ENCODE measurements at regions not wholly inside any gene's neighbourhood (a gene's known extent, or its start where the extent isn't known, plus 50 kb on each side); places are given as distances from the start of the nearest gene placed in this dataset.
"Not testable (repeated sequence)": the region's sequence is repeated elsewhere in the genome, so short reads cannot be mapped to it uniquely, and the experiment has no call there.

- DNase-seq = no peak
Observed at GRCh38 chr3:35215525-35216500, 423.5 kb upstream of the ARPP21 start.

- DNase-seq = no peak
Observed at GRCh38 chr3:35216501-35217266, 422.6 kb upstream of the ARPP21 start.

- no peak for DNase-seq
Observed at GRCh38 chr3:35223632-35224394, 415.5 kb upstream of the ARPP21 start.

GRCh38 chr3:35224565-35225295 is 414.6 kb upstream of the ARPP21 start:
- DNase-seq = no peak

GRCh38 chr3:35241236-35241635 is 398.1 kb upstream of the ARPP21 start:
- no peak for DNase-seq

- no peak for DNase-seq
Observed at GRCh38 chr3:35254917-35255316, 384.4 kb upstream of the ARPP21 start.

- no peak for DNase-seq
Observed at GRCh38 chr3:35257641-35258040, 381.7 kb upstream of the ARPP21 start.

GRCh38 chr3:35262406-35262805 is 376.9 kb upstream of the ARPP21 start:
- DNase-seq = no peak

- DNase-seq = no peak
Observed at GRCh38 chr3:35263477-35263876, 375.8 kb upstream of the ARPP21 start.

- not testable (repeated sequence) for DNase-seq
Observed at GRCh38 chr3:35266065-35266464, 373.3 kb upstream of the ARPP21 start.

- no peak for DNase-seq
Observed at GRCh38 chr3:35275768-35276167, 363.6 kb upstream of the ARPP21 start.

GRCh38 chr3:35276568-35276967 is 362.8 kb upstream of the ARPP21 start:
- no peak for DNase-seq

GRCh38 chr3:35291471-35292236 is 347.7 kb upstream of the ARPP21 start:
- DNase-seq = no peak

GRCh38 chr3:35292568-35292967 is 346.8 kb upstream of the ARPP21 start:
- no peak for DNase-seq

- DNase-seq = no peak
Observed at GRCh38 chr3:35295906-35296305, 343.4 kb upstream of the ARPP21 start.

GRCh38 chr3:35296533-35296932 is 342.8 kb upstream of the ARPP21 start:
- DNase-seq = no peak

GRCh38 chr3:35296944-35297343 is 342.4 kb upstream of the ARPP21 start:
- DNase-seq = not testable (repeated sequence)

- DNase-seq = no peak
Observed at GRCh38 chr3:35305406-35305805, 333.9 kb upstream of the ARPP21 start.

GRCh38 chr3:35307296-35307695 is 332.0 kb upstream of the ARPP21 start:
- no peak for DNase-seq

GRCh38 chr3:35316841-35317240 is 322.5 kb upstream of the ARPP21 start:
- not testable (repeated sequence) for DNase-seq

GRCh38 chr3:35320646-35321407 is 318.5 kb upstream of the ARPP21 start:
- no peak for DNase-seq

Data from inflammatory macrophage treated with lipopolysaccharide for 4 hours (primary cell).